IPS DF 19.7 (cell line): ENCODE measurements at regions not wholly inside any gene's neighbourhood (a gene's known extent, or its start where the extent isn't known, plus 50 kb on each side); places are given as distances from the start of the nearest gene placed in this dataset.
"Not testable (repeated sequence)": the region's sequence is repeated elsewhere in the genome, so short reads cannot be mapped to it uniquely, and the experiment has no call there.

Experiments
- DNase-seq: peaks from one replicate; pipeline ENCODE4 v3.0.0-alpha.2; 2013; ENCODE audit warnings: low read depth, low spot score

DNA sequence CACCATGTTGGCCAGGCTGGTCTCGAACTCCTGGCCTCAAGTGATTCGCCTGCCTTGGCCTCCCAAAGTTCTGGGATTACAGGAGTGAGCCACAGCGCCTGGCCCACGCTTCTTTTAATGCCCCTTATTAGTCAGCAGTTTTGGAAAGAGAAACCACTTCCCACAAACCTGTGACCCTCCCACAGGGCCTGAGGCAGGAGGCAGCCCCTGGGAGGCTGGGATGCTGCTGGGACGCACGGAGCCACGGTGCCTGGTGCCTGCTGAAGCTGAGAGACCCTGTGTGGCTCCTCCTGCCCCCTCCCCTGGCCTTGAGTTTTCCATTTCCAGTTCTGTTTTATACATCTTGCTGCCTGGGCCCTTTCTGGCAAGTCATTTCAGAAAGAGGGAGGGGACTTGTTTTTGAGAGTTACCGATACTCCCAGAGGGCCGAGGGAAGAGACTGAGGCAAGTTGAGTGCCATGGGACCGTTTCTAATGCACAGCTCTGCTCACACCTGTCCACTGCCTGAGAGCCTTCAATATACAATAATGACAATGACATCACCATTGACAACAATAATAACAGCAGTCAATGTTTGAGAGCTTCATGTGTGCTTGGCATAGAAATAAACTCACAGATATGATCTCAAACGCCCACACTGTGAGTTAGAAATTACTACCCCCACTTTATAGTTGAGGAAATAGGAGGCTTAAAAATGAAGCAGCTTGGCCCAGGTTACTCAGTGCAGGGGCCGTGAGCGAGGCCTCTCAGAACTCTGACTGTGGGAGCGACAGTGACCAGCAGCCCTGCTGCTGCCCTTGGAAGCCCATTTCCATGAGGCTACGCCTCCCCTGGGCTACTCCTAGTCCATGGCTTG lies 78.1 kb upstream of the YWHAQ start:
- no peak for DNase-seq

DNA sequence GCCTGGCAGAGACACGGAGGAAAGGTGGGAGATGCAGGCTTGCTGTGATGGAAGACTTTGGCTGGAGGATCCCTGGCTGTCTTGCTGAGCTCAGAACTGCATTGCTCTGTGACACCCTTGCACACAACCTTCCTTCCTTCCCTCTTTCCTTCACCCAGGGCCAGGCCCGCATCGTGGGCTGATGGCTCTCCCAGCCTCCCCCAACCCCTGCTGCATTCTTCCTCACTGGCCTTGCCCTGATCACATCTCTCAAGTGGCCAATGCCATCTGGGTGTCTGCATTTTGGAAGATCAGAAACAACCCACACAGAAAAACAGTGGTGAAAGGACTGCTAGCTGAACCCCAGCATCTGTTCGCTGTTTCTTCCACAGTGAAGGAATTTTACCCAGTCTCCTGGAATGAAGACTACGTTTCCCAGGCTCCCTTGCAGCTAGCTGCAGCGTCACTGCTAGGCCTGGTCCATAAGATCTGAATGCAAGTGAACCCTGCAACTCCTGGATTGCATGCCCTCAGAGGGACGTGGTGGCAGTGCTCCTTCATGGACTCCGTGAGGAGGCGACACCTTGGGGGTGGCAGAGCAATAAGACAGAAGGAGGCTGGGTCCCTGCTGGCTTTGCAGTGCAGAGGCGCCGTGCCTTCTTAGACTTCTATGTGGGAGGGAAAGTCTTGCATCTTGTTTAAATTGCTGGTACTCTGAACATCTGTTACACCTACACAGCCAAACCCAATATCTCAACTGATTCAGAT lies 78.9 kb upstream of the YWHAQ start:
- no peak for DNase-seq

DNA sequence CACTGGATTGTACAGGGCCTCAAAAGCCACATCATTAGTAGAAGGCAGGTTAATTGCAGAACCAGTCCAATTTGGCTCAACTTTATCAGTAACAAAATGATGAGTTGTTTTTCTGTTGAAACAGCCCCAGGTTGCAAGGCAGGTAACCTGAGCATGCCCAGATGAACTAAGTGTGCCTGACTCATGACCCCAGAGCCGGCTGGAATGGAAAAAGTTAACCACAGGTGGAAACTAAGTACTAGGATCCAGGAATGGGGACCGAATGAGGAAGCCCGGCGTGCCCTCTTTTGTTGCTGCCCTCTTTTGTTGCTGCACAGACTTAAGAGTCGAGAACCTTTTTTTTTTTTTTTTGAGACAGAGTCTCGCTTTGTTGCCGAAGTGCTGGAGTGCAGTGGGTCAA lies 79.5 kb upstream of the YWHAQ start:
- no peak for DNase-seq

DNA sequence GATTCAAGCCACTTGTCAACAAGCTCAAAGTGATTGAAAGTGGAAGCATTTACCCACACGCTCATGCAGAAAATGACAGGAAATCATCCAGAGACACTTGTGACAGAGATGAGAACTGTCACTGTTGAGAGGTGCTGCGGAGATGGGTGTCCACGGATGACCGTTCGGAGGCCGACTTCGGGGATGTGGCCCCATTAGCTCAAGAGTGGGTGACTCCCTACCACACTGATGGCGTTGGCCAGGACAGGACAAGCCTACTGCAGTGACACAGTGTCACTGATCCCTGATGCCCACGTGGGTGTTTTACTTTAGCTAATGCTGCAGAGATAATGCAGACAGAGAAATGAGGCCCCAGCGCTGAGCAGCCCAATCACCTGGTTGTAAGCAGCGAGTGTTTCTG lies 81.5 kb upstream of the YWHAQ start:
- no peak for DNase-seq

DNA sequence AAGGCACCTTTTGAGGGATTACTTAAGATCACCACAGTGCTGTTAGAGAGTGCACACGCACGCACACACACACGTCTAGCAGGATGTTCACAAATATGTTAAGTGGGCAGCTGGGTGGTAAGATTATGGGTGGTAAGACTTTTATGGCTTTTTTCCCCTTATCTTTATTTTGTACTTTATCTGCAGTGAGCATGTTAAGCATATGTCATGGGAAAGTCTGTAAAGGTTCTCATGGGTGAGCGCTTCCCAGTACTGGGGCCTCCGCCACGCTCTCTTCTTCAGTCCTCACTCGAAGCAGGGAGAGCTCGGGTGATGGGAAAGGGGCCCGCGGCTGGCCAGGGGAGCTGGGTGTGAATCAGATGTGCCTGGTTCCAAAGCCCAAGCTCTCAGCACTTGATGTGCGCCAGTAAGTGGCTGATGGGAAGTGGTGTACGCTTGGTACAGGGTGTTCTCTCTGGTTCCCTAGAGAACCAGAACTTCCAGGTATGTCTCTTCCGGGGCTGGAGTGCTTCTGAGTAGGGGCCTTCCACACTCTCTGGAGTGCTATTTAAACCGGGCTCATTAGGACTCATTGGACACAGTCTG lies 83.9 kb upstream of the YWHAQ start:
- DNase-seq: no peak

DNA sequence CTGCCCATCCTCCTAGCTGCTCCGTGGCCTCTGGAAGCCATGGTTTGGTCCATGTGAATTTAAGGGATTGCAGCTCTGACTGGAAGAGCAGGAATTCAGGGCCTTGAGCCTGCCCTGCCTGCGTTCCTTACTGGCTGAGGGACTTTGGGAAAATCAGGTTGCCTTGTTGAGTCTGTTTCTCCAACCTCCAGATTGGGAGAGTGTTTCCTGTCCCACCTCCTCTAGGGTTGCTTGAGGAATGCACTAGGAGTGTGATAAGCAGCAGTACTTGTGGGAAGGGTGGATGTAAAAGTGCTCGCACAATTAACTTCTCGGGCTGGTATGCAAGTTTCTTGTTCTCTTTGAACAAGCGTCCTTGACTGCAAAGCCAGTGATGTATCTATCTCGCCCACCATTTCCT lies 84.4 kb upstream of the YWHAQ start:
- DNase-seq: no peak

DNA sequence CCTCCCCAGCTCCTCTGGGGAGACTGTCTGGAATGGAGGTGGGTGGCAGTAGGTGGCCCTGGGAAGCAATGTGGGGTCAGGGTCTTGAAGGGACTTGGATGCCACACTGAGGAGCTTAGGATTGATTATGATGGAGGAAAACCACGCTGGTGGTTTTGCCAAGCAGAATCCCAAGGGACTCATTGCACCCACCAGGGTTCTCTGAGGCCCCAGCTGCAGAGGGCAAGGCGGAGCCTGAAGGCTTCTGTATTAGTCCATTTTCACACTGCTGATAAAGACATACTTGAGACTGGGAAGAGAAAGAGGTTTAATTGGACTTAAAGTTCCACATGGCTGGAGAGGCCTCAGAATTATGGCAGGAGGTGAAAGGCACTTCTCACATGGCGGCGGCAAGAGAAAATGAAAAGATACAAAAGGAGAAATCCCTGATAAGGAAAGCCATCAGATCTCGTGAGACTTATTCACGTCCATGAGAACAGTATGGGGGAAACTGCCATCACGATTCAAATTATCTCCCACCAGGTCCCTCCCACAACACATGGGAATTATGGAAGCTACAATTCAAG lies 87.2 kb upstream of the YWHAQ start:
- no peak for DNase-seq

DNA sequence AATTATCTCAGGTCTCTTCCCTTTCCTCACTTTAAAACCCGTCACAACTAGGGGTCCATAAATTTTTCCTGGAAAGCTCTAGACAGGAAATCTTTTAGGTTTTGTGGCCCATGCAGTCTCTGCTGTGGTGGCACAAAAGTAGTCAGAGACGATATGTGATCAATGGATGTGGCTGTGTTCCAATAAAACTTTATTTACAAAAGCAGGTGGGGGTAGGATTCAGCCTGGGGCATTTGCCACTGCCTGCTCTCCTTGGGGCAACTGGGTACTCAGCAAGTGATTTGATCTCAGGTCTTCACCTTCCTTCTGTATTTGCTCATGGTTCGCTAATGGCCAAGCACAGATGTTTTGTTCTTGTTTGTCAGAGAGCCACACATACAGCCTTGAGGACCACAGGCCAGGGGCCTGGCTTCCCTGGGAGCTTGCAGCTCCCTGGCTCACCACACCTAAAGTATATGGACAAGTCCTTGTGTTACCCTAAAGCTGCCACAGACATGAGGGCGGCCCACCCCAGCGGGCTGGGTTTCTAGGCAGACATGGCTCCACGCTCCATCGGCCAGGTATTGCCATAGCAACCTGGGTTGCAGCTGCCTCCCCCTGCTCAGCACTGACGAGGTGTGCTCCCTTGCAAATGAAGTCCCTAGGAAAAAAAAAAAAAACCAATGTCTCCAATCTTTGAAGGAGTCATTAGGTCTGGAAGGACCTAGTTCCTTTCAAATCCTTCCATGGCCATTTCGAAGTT lies 89.7 kb upstream of the YWHAQ start:
- no peak for DNase-seq

DNA sequence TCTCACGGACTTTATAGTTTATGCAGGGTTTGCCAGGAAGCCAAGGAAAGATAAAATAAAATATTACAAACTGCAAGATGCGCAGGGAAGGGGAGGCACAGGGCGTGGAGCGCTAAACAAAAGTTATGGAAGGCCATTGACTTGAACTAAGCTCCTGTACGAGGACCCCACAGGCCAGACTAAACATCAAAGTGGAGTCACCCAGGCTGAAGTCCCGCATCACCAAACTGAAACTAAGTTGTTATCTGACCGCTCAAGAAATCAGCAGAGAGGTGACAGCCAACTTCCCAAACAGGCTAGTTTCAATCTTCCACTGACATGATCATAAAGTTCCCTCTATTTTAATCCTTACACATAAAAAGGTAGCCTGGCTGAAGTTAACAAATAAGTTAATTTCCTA lies 90.5 kb upstream of the YWHAQ start:
- no peak for DNase-seq

DNA sequence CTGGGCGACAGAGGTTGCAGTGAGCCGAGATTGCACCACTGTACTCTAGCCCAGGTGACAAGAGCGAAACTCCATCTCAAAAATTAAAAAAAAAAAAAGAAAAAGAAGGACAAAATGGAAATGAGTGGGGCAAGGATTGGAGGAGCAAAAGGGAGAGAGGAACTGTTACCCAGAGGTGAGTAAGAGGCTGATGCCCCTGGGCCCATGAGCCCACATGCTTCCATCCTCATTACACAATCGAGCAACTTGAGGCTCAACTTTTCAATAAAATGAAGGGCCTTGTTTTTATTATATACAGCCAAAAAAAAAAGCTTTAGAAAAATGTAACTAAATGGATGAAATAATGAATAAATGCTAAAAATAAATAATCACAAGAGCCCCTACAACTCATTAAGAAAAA lies 91.7 kb upstream of the YWHAQ start:
- DNase-seq: no peak

DNA sequence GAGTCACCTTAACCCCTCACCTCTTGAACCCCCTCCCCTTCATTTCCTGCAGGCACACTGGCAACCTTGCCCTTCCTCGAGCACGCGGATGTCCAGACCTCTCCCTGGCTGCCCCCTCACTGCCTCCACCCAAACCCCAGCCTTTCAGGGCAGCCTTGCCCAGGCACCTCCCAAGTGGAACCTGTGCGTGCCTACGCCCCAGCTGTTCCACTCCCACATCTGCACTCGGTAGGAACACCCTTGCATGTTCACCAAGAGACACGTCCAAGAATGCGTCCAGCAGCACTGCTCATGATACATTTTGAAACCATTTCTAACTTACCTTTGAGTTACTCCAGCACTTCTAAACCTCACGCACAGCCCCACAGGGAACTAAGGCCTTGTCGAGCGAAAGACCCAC lies 93.8 kb upstream of the YWHAQ start:
- DNase-seq: no peak

DNA sequence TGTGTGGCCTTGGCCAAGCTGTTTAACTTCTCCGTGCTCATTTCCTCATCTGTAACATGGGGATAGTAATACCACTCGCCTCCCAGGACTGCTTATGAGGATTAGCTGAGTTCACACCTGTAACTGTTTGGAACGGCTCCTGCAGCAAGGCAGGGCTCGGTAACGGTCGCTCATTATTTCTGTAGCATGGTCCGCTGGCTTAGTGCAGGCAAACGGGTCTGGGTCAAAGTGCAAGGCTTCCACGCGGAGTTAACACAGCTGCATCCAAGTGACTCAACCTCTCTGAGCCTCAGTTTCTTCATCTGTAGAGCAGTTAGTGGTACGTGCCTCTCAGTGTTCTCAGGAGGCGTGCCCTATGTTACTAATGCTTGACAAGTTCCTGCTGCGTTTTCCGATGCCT lies 94.3 kb upstream of the YWHAQ start:
- no peak for DNase-seq

DNA sequence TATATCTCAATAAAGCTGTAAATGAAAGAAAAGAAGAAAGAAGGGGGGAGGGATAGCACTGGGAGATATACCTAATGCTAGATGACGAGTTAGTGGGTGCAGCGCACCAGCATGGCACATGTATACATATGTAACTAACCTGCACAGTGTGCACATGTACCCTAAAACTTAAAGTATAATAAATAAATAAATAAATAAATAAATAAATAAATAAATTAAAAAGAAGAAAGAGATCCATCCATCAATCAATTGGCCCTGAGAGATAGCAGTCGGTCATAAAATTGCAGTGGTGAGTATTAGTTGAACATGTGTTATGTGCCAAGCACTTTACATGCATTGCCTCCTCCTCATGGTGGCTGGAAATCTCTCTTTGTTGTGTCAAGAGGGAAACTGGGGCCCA lies 95.2 kb upstream of the YWHAQ start:
- not testable (repeated sequence) for DNase-seq

DNA sequence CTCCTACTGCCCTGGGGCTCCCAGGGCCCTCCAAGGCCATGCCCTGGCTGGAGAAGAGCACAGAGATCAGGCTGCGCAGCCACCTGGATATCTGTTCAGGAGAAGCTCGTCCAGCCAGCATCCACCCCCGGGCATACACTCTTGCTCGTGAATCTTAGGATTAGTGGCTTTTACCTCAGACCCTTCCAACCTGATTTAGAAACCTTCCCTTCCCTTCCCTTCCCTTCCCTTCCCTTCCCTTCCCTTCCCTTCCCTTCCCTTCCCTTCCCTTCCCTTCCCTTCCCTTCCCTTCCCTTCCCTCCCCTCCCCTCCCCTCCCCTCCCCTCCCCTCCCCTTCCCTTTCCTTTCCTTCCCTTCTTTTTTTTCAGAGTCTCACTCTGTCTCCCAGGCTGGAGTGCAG lies 99.7 kb upstream of the YWHAQ start:
- DNase-seq: not testable (repeated sequence)

DNA sequence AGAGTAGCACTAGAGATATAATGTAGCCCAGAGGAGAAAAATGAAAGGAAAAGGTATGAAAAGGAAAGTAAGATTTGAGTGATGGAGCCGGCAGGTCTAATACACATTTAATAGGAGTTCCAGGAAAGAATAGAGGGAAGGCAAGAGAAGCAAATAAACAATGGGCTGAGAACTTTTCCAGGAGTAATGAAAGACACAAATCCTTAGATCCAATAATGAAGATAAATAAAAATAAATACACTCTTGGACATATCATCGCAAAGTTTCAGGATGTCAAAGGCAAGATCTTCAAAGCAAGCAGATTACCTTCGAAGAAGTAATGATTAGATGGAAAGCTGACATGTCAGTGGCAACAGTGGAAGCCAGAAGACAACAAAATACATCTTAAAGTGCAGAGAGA lies 102.0 kb upstream of the YWHAQ start:
- no peak for DNase-seq

DNA sequence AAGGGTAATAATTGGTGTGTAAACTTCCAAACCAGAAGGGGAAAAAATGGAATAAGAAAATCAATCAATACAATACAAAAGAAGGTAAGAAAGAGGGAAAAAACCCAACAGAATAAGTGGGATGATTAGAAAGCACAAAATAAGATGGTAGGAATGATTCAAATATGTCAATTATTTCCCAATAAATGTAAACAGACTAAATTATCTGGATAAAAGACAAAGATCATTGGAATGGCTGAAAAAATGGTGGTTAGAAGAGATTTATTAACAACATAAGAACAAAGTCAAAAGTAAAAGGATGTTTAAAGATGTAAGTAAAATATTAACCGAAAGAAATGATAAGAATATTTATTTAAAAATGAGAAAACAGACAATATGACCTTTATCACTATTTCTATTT lies 103.5 kb upstream of the YWHAQ start:
- no peak for DNase-seq

DNA sequence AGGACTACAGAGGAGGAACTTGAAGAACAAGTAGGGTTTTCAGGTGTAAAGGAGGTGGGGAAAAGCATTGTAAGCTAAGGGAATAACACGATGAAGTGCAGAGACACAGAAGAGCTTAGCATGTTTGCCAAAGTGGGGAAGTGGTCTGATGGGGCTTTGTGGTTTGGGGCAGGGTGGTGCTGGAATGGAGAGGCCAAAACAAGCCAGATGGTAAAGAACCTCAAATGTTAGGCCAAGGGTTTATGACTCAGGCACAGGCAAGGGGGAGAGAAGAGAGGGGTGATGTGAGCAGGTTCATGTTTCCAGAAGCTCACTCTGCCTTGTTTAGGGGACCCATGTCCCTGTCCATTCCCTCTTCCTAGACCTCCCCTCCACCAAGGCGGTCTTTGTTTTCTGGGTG lies 104.5 kb upstream of the YWHAQ start:
- DNase-seq: no peak

DNA sequence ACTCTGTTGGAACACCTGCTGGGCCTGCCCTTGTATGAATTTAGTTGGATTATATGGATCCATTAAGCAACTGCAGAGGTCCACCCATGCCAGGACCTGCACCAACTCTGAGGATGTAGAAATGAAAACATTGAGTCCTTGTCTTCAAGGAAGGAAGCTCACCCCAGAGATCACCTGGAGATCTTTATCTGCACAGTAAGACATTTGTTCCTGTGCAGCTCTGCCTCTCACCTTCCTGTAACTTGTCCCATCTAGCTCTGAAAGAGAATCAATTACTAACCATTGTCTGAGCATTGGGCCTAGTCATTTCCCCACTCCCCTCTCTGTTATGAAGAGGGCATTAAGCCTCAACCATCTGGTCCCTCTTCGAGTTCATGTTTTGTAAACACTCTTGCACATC lies 105.2 kb upstream of the YWHAQ start:
- DNase-seq: no peak

DNA sequence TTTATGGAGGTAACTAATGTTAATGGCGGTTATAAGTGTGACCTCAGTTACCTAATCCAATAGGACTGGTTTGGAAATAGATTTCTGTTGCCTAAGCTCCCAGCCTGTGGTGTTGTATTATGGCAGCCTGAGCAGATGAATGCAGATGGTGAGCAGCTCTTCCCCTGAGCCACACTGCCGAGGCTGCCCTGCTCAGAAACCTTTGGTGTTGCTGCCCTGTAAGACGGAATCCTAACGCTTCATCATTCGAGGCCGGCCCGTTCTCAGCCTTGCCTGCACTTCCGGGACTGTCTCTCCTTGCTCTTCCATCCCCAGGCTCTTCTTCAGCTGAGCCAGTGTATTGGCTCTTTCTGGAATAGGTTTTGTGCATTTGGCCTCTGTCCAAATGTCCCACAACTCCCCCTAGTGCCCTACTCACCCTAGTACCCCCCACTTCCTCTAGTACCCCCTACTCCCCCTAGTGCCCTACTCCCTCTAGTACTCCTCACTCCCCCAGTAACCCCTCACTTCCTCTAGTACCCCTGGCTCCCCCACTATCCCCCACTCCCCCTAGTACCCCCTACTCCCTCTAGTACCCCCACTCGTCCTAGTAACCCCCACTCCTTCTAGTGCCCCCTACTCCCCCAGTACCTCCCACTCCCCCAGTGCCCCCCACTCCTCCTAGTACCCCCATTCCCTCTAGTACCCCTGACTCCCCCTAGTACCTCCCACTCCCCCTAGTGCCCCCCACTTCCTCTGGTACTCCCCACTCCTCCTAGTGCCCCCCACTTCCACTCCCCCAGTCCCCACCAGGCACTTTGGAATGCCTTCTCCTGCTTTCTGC lies 106.0 kb upstream of the TAF1B start:
- DNase-seq: no peak

DNA sequence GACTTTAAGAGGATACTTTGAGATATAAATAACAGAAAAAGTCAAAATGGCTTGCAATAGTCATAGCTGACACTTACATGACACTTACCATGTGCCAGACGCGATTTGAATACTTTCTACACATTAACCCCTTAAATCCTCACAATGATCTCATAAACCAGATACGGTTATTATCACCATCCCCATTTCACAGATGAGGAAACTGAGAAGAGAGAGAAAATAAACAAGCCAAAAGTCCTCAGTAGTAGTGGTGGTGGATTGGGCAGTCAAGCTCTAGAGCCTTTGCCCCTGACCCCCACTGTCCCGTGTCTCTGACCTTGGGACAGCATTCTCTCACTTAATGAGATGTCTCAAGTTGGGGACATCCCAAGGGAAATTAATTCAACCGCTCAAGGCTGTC lies 105.2 kb upstream of the TAF1B start:
- no peak for DNase-seq
